Lung (tissue), 11 donors: ENCODE measurements at regions not wholly inside any gene's neighbourhood (a gene's known extent, or its start where the extent isn't known, plus 50 kb on each side); places are given as distances from the start of the nearest gene placed in this dataset.
"Not testable (repeated sequence)": the region's sequence is repeated elsewhere in the genome, so short reads cannot be mapped to it uniquely, and the experiment has no call there.

Source experiments
- ATAC-seq: fragments of 200-7000 bp; cut with Tn5 transposase; one replicate; pipeline ENCODE4 v1.9.1; 2020; ENCODE audit warnings: moderate number of reproducible peaks; ENCODE audit not compliant: insufficient read depth, low FRiP score
- DNase-seq, 3 donors: peaks; one replicate each; pipeline ENCODE4 v3.0.0-alpha.2; 2013 to 2017
- H3K27ac ChIP-seq, 2 donors: one replicate each; pipeline ENCODE4 v1.5.1; 2013; ENCODE audit warnings: mild to moderate bottlenecking in 2 of 2, moderate library complexity in 2 of 2, control low read depth in 1 of 2, inconsistent platforms in 1 of 2, low read depth in 1 of 2, low read length in 1 of 2
- H3K27me3 ChIP-seq, 3 donors: one replicate each; pipeline ENCODE4 v1.5.1; 2013; ENCODE audit warnings: low read length in 2 of 3; ENCODE audit not compliant: control insufficient read depth in 3 of 3, insufficient read depth in 3 of 3
- H3K36me3 ChIP-seq, 4 donors: one replicate each; pipeline ENCODE4 v1.5.1; 2013; ENCODE audit warnings: low read length in 4 of 4, mild to moderate bottlenecking in 1 of 4, moderate library complexity in 1 of 4; ENCODE audit not compliant: control insufficient read depth in 4 of 4, insufficient read depth in 4 of 4
- H3K4me1 ChIP-seq, 5 donors: one replicate each; pipeline ENCODE4 v1.5.1; 2013; ENCODE audit warnings: low read length in 5 of 5, mild to moderate bottlenecking in 2 of 5, moderate library complexity in 1 of 5; ENCODE audit not compliant: control insufficient read depth in 5 of 5, insufficient read depth in 5 of 5
- H3K4me3 ChIP-seq: one replicate; pipeline ENCODE4 v1.5.1; 2013; ENCODE audit warnings: mild to moderate bottlenecking, control low read depth, moderate library complexity
- H3K9ac ChIP-seq, 2 donors: one replicate each; pipeline ENCODE4 v1.5.1; 2013; ENCODE audit warnings: low read length in 2 of 2, control low read depth in 1 of 2; ENCODE audit not compliant: insufficient read depth in 1 of 2
- H3K9me3 ChIP-seq, 4 donors: one replicate each; pipeline ENCODE4 v1.5.1; 2013; ENCODE audit warnings: low read length in 3 of 4, mild to moderate bottlenecking in 1 of 4, moderate library complexity in 1 of 4; ENCODE audit not compliant: control insufficient read depth in 4 of 4, insufficient read depth in 3 of 4
- CTCF ChIP-seq: IDR thresholded peaks from 2 replicates; pipeline ENCODE4 v1.5.1; 2012; ENCODE audit warnings: mild to moderate bottlenecking; ENCODE audit errors: control extremely low read depth, extremely low read depth
- WGBS, 2 donors: extraction: QIAGEN DNeasy Blood & Tissue Kit; methylation state at CpG; one replicate each; pipeline ENCODE4 v1.1.7; 2013; 5-methylcytosine and 5-hydroxymethylcytosine counted together
- donor health status: control.
- donor health status: control.
- donor health status: Bipolar disorder and iron deficiency.
- donor health status: healthy.
- donor health status: DM: yes; HTN: yes; CAD: no.

GRCh38 chr14:21795456-21795855 lies 121.8 kb upstream of the OR4E1 start:
- 55 to 60% methylated on average over 2 of the region's 2 CpGs for WGBS, 2 donors

GRCh38 chr14:21791749-21792148 lies 118.1 kb upstream of the OR4E1 start:
- no peak for TF ChIP-seq CTCF
- no peaks in the 10 kb centered on the region for H3K27me3 ChIP-seq
- 44 to 56% methylated on average over 6 of the region's 6 CpGs for WGBS, 2 donors
- no peak overlapping the region for H3K4me3 ChIP-seq
- no peak for DNase-seq
- no peak overlapping the region for H3K9ac ChIP-seq
- no peak for ATAC-seq
- no peaks in the 10 kb centered on the region for H3K36me3 ChIP-seq
- no peak overlapping the region for H3K27ac ChIP-seq
- H3K9me3 ChIP-seq: peaks cover 0 to 2% (median 0%) of the 10 kb centered on the region in 4 donors
- no peaks in the 10 kb centered on the region for H3K4me1 ChIP-seq

More at GRCh38 chr14:21795456-21795855, 121.8 kb upstream of the OR4E1 start:
- ATAC-seq (no peak), DNase-seq (no peak)
- no peaks in the 10 kb centered on the region for H3K36me3 ChIP-seq
- no peak overlapping the region for H3K9ac ChIP-seq
- no peak for TF ChIP-seq CTCF
- H3K4me3 ChIP-seq: no peak overlapping the region
- H3K27ac ChIP-seq: no peak overlapping the region
- peaks cover 0 to 2% (median 0%) of the 10 kb centered on the region in 4 donors for H3K9me3 ChIP-seq
- no peaks in the 10 kb centered on the region for H3K4me1 ChIP-seq
- H3K27me3 ChIP-seq: no peaks in the 10 kb centered on the region

- not testable (repeated sequence) for ATAC-seq, H3K27ac ChIP-seq, H3K4me1 ChIP-seq, H3K9me3 ChIP-seq, H3K4me3 ChIP-seq, H3K36me3 ChIP-seq, DNase-seq, H3K27me3 ChIP-seq, H3K9ac ChIP-seq
- 86 to 89% methylated on average over 1 of the region's 1 CpG for WGBS, 2 donors
Measured at GRCh38 chr14:21788687-21789086, 115.1 kb upstream of the OR4E1 start.

GRCh38 chr14:21787242-21787641 lies 113.6 kb upstream of the OR4E1 start:
- H3K4me1 ChIP-seq, ATAC-seq, H3K27ac ChIP-seq, H3K4me3 ChIP-seq, H3K36me3 ChIP-seq, H3K9ac ChIP-seq, DNase-seq, H3K9me3 ChIP-seq, H3K27me3 ChIP-seq: not testable (repeated sequence)
- WGBS, 2 donors: 89 to 92% methylated on average over 1 of the region's 1 CpG

GRCh38 chr14:21781543-21781942 lies 107.9 kb upstream of the OR4E1 start:
- ATAC-seq: no peak
- no peaks in the 10 kb centered on the region for H3K4me1 ChIP-seq
- no peaks in the 10 kb centered on the region for H3K36me3 ChIP-seq
- H3K9ac ChIP-seq: no peak overlapping the region
- no peak overlapping the region for H3K4me3 ChIP-seq
- H3K27me3 ChIP-seq: no peaks in the 10 kb centered on the region
- H3K9me3 ChIP-seq: peaks cover 0 to 3% (median 0%) of the 10 kb centered on the region in 4 donors
- no peak overlapping the region for H3K27ac ChIP-seq
- no peak for TF ChIP-seq CTCF
- WGBS, 2 donors: 87 to 88% methylated on average over 6 of the region's 6 CpGs
- DNase-seq: no peak
